AG08395 (cell line): ENCODE measurements at regions not wholly inside any gene's neighbourhood (a gene's known extent, or its start where the extent isn't known, plus 50 kb on each side); places are given as distances from the start of the nearest gene placed in this dataset.
A peak's percentile ranks its signal among the peaks of the same experiment; 100 is the strongest.

Experiments
- DNase-seq: peaks from one replicate; pipeline ENCODE4 v3.0.0; 2012; ENCODE audit warnings: mixed read lengths, low spot score

GRCh38 chr13:100855151-100855550, 180.6 kb upstream of the TMTC4 start:
- DNase-seq = no peak

DNA sequence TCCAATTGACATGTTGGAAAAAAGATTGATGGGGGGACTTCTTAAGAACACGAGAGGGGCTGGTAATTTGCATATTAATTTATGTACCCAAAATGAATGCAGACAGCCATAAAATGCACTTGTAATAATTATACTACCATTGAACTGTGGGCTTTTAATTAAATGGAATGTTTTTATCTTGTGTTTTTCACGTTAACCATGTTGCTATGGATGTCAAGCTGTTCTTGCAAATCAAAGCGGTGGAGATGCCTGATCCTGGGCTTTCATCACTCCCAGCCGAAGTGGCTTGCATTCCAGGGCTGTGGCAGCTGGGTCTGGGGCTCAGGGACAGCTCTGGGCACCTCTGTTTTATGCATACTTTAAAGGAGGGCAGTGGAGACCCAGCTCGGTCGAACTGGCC, 179.4 kb upstream of the TMTC4 start:
- DNase-seq = no peak

GRCh38 chr13:100853434-100853833, 178.8 kb upstream of the TMTC4 start:
- DNase-seq = no peak

DNA sequence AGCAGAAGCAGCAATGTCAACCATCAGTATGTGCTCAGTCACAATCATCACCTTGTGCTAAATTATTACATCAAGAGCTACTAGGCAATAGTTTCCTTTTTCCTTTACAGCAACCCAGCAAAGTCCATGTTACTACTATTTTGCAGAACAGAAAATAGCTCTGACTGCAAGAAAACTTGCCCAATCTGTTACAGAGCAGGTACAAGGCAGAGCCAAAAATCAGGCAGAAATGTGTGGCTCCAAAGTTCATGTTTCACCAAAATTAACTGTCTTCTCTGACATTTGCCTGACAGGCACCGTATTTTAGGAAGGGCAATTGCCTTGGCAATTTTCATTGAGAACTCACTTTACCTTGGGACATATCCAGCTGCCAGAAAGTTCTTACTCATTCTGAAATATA, 177.6 kb upstream of the TMTC4 start:
- no peak for DNase-seq

GRCh38 chr13:100848304-100848703, 173.7 kb upstream of the TMTC4 start:
- no peak for DNase-seq

DNA sequence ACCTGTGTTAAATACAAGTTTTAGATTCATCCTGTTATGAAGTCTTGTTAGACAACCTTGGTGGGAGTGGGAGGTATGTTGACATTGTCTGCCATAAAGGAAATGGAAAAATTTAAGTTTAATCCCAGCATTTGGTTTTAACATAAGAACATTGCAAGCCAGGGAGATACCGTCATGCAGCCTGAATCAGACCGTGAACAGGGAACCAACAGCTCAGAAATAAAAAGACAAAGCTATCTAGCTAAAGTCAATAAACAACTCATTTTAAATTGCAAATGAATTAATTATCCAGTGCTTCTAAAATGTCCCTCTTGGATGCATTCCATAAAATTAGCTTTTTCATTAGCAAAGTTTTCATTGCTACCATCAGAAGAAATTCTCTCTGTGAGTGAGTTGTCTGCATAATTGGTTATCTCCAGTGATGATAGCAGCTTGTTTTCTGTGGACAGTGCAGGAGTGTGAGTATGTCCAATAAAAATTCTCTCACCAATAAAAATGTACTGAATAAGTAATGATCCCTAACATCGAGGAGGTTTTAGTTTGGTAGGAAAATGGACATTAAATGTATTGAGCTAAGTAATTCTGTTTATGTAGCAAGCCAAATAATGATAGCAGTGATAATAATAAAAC, 170.6 kb upstream of the TMTC4 start:
- no peak for DNase-seq

- no peak for DNase-seq
Measured at GRCh38 chr13:100842136-100842535, 167.5 kb upstream of the TMTC4 start.

- DNase-seq = no peak
Measured at GRCh38 chr13:100838387-100838786, 163.8 kb upstream of the TMTC4 start.

DNA sequence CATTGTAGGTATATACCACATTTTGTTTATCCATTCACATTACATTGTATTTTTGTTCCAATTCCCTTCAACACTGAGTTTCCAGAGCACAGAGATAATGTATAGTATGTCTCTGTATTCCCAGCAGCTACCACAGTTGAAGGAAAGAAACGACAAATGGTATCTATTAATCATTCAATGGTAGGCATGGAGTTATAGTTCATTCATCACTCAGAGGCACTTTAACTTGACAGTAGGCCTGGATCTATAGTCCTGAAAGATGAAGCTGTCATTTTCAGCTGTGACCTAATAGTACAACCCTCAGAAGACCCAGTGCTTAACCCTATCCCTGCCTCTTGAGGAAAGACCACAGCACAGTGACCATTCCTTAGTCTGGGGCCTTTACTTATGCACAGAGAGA, 163.0 kb upstream of the TMTC4 start:
- DNase-seq = no peak

DNA sequence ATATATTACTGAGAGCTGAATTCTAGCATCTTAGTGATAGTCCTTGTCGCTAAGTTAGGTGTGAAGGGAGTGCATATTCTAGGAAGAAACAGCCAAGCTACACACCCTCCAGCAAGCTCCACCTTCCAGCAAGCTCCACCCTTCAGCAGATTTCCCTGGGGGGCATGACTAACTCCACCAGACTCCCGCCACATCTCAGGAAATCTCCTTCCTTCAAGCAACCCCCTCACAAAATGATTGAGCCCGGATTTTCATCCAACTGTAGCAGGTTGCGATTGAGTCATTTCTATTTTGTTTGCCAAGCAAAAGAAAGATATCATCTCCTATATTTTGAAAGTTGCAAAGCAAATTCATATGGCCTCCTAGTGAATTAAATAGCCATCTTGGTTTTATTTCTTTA, 162.1 kb upstream of the TMTC4 start:
- DNase-seq = no peak

GRCh38 chr13:100835695-100836094, 161.1 kb upstream of the TMTC4 start:
- DNase-seq = no peak

DNA sequence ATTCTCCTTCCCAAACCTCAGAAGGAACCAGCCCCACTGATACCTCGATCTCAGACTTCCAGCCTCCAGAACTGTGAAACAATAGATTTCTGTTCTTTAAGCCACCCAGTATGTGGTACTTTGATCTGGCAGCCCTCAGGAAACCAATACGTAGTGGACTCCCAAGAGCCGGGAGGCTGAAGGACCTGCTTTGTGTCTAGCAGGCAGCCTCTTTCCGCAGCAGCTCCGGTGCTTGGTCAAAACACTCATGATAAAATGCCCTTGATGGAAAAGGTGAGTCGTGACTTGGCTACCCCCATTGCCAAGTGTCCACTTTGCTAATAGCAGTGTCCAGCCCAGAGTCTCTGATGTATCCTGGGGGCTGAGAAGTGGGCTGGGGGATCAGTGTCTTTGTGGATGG, 158.8 kb upstream of the TMTC4 start:
- no peak for DNase-seq

DNA sequence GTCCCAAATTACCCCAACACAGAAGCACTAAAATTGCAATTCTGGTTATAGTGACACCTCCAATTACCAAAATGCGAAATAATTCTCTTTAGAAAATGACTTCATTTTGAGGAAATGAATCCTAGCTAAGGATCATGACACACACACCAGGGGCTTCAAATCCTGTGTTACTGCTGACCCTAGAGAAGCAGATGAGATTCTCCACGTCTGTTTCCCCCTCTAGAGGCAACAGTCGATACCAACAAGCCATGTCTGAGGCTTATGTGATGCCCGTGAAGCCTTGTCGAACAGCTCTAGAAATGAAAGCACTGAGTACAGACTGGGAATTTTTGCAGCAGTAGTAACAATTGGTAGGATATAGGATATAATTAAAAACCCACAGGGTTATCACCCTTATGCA, 153.6 kb upstream of the TMTC4 start:
- no peak for DNase-seq

- DNase-seq = no peak
Measured at GRCh38 chr13:100827489-100828176, 153.0 kb upstream of the TMTC4 start.

DNA sequence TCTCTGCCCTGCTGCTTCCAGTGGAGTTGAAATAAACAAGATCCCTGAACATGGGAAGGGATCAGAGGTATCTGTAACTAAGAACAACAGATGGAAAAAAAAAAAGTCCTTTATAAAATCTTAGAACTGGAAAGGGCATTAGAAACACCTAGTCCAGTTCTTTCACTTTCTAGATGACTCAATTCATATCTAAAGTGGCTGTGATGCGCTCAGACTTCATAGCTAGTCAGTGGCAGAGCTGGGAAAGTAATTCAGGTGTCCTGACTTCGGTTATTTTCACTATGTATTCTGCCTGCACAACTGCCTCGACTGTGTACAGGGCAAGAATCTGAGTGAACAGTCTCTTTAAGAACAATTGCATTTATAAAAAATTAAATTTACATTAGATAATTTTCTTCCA, 151.8 kb upstream of the TMTC4 start:
- no peak for DNase-seq

DNA sequence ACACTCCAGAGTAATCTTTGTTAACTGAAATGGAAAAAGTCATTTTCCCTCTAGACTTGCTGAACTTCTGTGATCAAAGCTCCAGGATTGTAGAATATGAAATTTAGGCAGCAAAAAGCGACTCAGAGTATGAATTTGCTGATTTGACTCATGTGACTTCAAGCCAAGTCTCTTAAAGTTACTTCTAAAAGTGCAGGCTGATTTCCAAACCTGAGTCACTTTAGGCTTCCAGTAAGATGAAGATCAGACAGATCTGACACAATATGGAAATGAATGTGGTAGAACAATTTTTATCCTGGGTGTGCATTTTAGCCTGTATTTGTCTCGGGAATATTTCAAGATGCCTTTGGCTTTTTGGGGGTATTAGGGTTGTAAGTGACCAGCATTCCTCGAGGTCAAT, 151.0 kb upstream of the TMTC4 start:
- peak; percentile 71 for DNase-seq

DNA sequence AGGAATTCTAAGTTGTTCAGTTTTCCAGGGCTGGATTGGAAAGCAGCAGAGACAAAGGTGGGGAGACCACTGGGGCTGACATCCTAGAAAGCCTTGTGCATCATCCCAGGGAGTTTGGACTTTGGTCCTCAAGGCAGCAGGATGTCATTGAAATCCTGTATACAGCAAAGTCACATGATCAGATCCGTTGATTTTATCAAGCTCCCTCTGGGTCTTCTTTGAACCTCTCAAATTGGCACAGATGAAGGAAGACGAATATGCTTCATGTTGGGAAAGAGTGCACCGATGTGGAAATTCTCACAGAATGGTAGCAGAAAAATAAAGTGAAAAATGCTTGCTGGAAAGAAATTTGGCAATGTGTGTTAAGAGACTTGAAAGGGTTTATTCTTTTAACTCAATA, 149.8 kb upstream of the TMTC4 start:
- DNase-seq = no peak

DNA sequence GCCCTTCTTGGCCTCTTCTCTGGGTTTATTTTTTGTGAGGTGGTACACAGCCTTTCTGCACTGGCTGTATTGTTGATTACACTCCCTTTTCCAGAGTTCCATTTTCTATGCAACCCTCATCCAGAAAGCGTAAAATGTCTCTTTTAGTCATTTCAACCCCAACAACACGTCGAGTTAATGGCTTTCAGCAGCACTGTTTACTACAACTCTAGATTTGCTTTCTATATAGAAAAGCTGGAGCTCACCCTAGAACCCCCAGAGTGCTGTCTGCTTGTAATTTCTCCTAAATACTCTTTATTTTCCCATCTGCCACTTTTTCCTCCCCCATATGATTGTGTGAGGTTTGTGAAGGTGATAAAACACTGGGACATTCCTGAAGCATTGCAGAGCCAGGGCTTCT, 148.9 kb upstream of the TMTC4 start:
- no peak for DNase-seq

DNA sequence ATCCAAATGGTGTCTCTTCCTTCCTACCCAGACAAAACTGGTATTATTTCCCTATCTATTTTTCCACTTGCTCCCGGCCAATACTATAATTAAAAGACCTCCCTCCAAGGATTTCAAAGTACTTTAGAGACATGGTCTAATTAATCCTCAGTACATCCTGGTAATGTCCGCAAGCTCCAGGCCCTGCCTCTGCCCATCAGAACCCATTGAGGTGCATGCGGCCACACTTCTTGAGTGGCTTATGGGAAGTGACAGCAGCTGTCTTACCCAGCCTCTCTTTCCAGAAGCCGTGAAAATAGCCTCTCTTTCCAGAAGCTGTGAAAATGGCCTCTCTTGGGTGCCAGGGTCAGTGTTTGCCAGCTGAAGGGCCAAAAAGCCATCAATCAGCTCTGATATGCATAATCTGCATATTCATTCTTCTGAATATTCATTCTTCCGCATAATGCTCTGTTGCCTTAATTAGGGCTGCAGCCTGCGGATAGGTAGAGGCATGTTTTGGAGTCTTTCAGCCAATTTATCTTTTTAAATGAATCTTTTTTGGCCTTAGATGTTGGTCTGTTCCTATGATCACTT, 148.4 kb upstream of the TMTC4 start:
- DNase-seq = no peak

DNA sequence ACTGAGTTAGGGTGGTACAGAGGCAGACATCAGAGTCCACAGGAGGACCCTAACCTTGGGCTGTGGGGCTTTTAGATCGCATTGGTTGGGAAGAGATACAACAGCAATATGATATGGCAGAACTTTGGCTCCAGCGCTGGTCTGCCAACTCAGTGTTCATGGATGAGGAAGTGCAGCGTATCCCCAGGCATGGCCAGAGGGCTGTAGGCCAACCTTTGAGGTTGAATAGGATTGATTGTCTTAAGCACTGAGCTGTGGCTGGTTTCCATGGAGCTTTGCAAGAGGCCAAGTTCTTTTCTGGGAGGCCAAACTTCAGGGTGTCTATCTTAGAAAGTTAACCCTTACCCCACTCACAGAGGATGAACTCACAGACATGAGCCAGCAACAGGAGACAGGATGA, 144.1 kb upstream of the TMTC4 start:
- no peak for DNase-seq

GRCh38 chr13:100817928-100818327, 143.3 kb upstream of the TMTC4 start:
- no peak for DNase-seq

- DNase-seq = no peak
Measured at GRCh38 chr13:100815476-100816046, 141.0 kb upstream of the TMTC4 start.

- no peak for DNase-seq
Measured at GRCh38 chr13:100812982-100813584, 138.5 kb upstream of the TMTC4 start.
